ENCODE measurements at regions not wholly inside any gene's neighbourhood (a gene's known extent, or its start where the extent isn't known, plus 50 kb on each side); places are given as distances from the start of the nearest gene placed in this dataset.
"Not testable (repeated sequence)": the region's sequence is repeated elsewhere in the genome, so short reads cannot be mapped to it uniquely, and the experiment has no call there.

GRCh38 chr14:38693423-38693822 is 409.6 kb downstream of the SEC23A start:
- peaks cover 23 to 42% (median 37%) of the 10 kb centered on the region in 11 experiments for H3K9me3 ChIP-seq (replicated peaks in 1 of 11)
- no peak overlapping the region for H3K9ac ChIP-seq
- H3K27me3 ChIP-seq = no peaks in the 10 kb centered on the region
- H3K4me2 ChIP-seq = peak overlapping the region in 4 of 11 experiments; percentile 0 to 40 (median 14); a peak in 6 of 22 replicates
- TF ChIP-seq Cebpa-rat (IDR thresholded peaks at IDR 0.05) = no peak
- no peaks in the 10 kb centered on the region for H4K20me1 ChIP-seq
- H3K36me3 ChIP-seq = no peaks in the 10 kb centered on the region
- peaks cover 0 to 14% (median 0%) of the 10 kb centered on the region in 10 experiments; a peak in 4 of 20 replicates for H3K4me1 ChIP-seq
- H3K27ac ChIP-seq = no peak overlapping the region
- H3K4me3 ChIP-seq = no peak overlapping the region

DNA sequence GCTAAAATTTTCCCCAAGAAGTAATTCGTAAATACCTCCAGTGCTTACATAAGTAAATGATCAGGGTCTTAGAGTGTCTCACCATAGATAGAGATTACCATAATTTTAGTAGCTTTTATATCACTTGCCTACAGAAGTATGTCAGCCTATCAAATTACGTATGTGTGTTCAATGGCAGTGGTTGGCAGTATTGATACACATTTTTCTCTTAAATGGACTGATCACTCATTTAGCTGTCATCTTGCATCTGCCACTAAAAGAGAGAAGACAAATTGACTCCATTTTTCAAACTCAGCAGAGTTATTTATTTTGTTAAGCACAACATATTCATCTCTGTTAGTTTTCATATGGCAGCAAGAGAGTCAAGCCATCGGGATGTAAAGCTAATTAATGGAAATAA is 413.1 kb upstream of the CLEC14A start:
- H3K36me3 ChIP-seq = no peaks in the 10 kb centered on the region
- H3K4me1 ChIP-seq = no peaks in the 10 kb centered on the region
- no peaks in the 10 kb centered on the region for H4K20me1 ChIP-seq
- no peak overlapping the region for H3K9ac ChIP-seq
- H3K27me3 ChIP-seq = no peaks in the 10 kb centered on the region
- no peak for TF ChIP-seq Cebpa-rat (IDR thresholded peaks at IDR 0.05)
- no peak overlapping the region for H3K27ac ChIP-seq
- H3K9me3 ChIP-seq (replicated peaks in 1 of 11) = no peaks in the 10 kb centered on the region
- H3K4me2 ChIP-seq = no peak overlapping the region
- H3K4me3 ChIP-seq = no peak overlapping the region

- Histone ChIP-seq H3K27ac (no peak overlapping the region), H3K4me2 (no peak overlapping the region), H3K9ac (no peak overlapping the region), H4K20me1 (no peaks in the 10 kb centered on the region), H3K27me3 (no peaks in the 10 kb centered on the region), H3K36me3 (no peaks in the 10 kb centered on the region), H3K4me1 (no peaks in the 10 kb centered on the region), H3K4me3 (no peak overlapping the region), H3K9me3 (replicated peaks in 1 of 11) (no peaks in the 10 kb centered on the region)
- TF ChIP-seq Cebpa-rat (IDR thresholded peaks at IDR 0.05) = no peak
Observed at GRCh38 chr14:38663382-38663781, 407.5 kb upstream of the CLEC14A start.

- no peaks in the 10 kb centered on the region for H4K20me1 ChIP-seq
- no peaks in the 10 kb centered on the region for H3K4me1 ChIP-seq
- H3K36me3 ChIP-seq = no peaks in the 10 kb centered on the region
- no peak overlapping the region for H3K4me3 ChIP-seq
- no peak overlapping the region for H3K4me2 ChIP-seq
- H3K27ac ChIP-seq = no peak overlapping the region
- TF ChIP-seq Cebpa-rat (IDR thresholded peaks at IDR 0.05) = no peak
- H3K9ac ChIP-seq = no peak overlapping the region
- H3K9me3 ChIP-seq (replicated peaks in 1 of 11) = no peaks in the 10 kb centered on the region
- H3K27me3 ChIP-seq = no peaks in the 10 kb centered on the region
Observed at GRCh38 chr14:38662781-38663180, 406.9 kb upstream of the CLEC14A start.

DNA sequence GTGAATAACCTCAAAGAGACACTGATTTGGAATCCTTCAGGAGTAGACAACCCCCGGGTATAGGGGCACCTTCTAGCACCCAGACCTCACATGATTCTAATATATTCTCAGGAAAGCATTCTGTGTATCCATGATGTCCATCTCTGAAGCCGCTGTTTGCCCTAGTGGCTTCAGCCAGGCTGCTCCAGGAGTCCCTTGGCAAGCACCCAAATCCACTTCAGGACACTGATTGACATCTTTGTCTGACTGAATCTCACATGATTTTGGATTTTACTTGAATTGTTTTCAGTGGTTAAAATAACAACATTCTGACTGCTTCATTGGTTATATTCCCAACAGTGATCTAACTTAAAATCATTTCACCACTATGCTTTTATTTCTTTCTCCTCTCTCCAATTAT is 390.5 kb upstream of the CLEC14A start:
- no peak overlapping the region for H3K4me3 ChIP-seq
- H3K4me1 ChIP-seq = peaks cover 0 to 13% (median 2%) of the 10 kb centered on the region in 10 experiments; a peak in 7 of 20 replicates
- H3K27me3 ChIP-seq = no peaks in the 10 kb centered on the region
- no peaks in the 10 kb centered on the region for H4K20me1 ChIP-seq
- no peak overlapping the region for H3K27ac ChIP-seq
- peaks cover 5 to 18% (median 11%) of the 10 kb centered on the region in 11 experiments; a peak in 17 of 22 replicates for H3K9me3 ChIP-seq (replicated peaks in 1 of 11)
- no peak overlapping the region for H3K9ac ChIP-seq
- no peaks in the 10 kb centered on the region for H3K36me3 ChIP-seq
- TF ChIP-seq Cebpa-rat (IDR thresholded peaks at IDR 0.05) = no peak
- no peak overlapping the region for H3K4me2 ChIP-seq

DNA sequence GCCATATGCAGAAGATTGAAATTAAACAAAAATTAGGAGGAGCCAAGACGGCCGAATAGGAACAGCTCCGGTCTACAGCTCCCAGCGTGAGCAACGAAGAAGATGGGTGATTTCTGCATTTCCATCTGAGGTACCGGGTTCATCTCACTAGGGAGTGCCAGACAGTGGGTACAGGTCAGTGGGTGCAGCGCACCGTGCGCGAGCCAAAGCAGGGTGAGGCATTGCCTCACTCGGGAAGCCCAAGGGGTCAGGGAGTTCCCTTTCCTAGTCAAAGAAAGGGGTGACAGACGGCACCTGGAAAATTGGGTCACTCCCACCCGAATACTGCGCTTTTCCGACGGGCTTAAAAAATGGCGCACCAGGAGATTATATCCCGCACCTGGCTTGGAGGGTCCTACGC is 379.0 kb upstream of the CLEC14A start:
- not testable (repeated sequence) for H3K27ac ChIP-seq, H3K4me3 ChIP-seq, H3K36me3 ChIP-seq, H3K4me1 ChIP-seq, H3K9ac ChIP-seq, H3K4me2 ChIP-seq, H3K27me3 ChIP-seq, H4K20me1 ChIP-seq
- H3K9me3 ChIP-seq (replicated peaks in 1 of 11) = peaks cover under 1 to 13% (median 6%) of the 10 kb centered on the region in 11 experiments; a peak in 19 of 22 replicates

DNA sequence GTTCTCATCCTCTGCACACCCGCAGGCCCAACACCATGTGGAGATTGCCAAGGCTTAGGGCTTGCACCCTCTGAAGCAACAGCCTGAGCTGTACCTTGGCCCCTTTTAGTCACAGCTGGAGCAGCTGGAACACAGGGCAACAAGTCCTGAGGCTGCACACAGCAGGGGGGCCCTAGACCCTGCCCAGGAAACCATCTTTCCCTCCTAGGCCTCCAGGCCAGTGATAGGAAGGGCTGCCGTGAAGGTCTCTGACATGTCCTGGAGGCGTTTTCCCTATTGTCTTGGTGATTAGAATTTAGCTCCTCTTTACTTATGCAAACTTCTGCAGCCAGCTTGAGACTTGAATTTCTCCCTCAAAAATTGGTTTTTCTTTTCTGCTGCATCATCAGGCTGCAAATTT is 373.5 kb upstream of the CLEC14A start:
- Histone ChIP-seq H3K4me2 (no peak overlapping the region), H4K20me1 (no peaks in the 10 kb centered on the region), H3K4me1 (peaks cover 0 to 6% (median 0%) of the 10 kb centered on the region in 10 experiments; a peak in 4 of 20 replicates), H3K9ac (no peak overlapping the region), H3K27ac (no peak overlapping the region), H3K36me3 (no peaks in the 10 kb centered on the region), H3K9me3 (replicated peaks in 1 of 11) (peaks cover 25 to 39% (median 32%) of the 10 kb centered on the region in 11 experiments), H3K27me3 (no peaks in the 10 kb centered on the region), H3K4me3 (no peak overlapping the region; a peak in 1 of 20 replicates)
- TF ChIP-seq Cebpa-rat (IDR thresholded peaks at IDR 0.05) = no peak

DNA sequence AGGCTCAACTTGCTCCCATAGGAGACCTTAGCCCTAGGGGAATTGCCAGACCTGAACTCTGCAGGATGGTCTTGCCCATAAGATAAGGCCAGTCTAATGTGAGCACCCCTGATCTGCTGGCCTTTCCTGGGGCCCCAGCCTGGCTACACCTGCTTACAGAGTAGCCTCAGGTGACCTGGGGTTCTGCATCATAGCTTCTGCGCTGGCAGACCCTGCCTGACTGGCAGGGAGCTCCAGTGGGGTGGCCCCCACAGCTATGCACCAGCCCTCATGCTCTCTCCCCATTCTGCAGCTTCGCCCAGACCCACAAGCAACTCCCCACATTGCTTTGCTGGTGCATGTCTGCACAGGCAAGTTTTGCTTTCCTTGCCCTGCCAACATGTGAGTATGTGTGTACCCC is 371.3 kb upstream of the CLEC14A start:
- H4K20me1 ChIP-seq = no peaks in the 10 kb centered on the region
- no peak overlapping the region; a peak in 2 of 22 replicates for H3K4me2 ChIP-seq
- peaks cover 0 to 6% (median 0%) of the 10 kb centered on the region in 10 experiments; a peak in 4 of 20 replicates for H3K4me1 ChIP-seq
- H3K36me3 ChIP-seq = no peaks in the 10 kb centered on the region
- H3K27me3 ChIP-seq = no peaks in the 10 kb centered on the region
- peaks cover 29 to 47% (median 35%) of the 10 kb centered on the region in 11 experiments for H3K9me3 ChIP-seq (replicated peaks in 1 of 11)
- no peak for TF ChIP-seq Cebpa-rat (IDR thresholded peaks at IDR 0.05)
- H3K27ac ChIP-seq = no peak overlapping the region
- H3K9ac ChIP-seq = no peak overlapping the region
- no peak overlapping the region for H3K4me3 ChIP-seq

DNA sequence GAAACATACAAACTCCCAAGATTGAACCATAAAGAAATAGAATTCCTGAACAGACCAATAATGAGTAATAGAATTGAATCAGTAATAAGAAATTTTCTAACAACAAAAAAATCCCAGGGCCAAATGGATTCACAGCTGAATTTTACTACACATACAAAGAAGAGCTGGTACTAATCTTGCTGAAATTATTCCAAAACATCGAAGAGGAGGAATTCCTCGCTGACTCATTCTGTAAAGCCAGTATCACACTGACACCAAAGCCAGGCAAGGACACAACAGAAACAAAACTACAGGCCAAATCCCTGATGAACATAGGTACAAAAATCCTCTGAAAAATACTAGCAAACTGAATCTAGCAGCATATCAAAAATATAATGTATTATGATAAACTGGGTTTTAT is 367.8 kb upstream of the CLEC14A start:
- Histone ChIP-seq H3K4me2 (no peak overlapping the region), H3K4me1 (peaks cover 0 to 6% (median 0%) of the 10 kb centered on the region in 10 experiments; a peak in 4 of 20 replicates), H3K9me3 (replicated peaks in 1 of 11) (peaks cover 16 to 45% (median 28%) of the 10 kb centered on the region in 11 experiments), H3K4me3 (no peak overlapping the region), H3K27me3 (no peaks in the 10 kb centered on the region), H3K27ac (no peak overlapping the region), H4K20me1 (no peaks in the 10 kb centered on the region), H3K36me3 (no peaks in the 10 kb centered on the region), H3K9ac (no peak overlapping the region)
- TF ChIP-seq Cebpa-rat (IDR thresholded peaks at IDR 0.05) = no peak

DNA sequence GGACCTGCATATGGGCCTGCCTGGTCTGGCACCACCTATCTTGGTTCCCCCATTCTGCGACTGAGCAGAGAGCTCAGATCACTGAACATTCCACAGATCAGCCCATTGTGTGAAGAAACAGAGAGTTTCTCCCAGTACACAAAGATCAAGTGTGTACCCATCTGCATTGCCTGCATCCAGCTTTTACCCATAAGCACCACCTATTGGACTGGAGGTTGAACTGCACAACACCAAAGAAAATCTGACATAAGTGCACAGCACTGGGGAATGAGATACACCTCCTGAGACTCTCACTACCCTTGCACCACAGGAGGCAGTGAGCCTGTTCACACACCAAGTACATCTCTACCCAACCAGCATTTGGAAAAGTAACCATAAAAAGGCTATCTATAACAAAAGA is 362.6 kb upstream of the CLEC14A start:
- no peaks in the 10 kb centered on the region for H4K20me1 ChIP-seq
- H3K27ac ChIP-seq = no peak overlapping the region
- H3K4me3 ChIP-seq = no peak overlapping the region
- H3K36me3 ChIP-seq = no peaks in the 10 kb centered on the region
- no peaks in the 10 kb centered on the region for H3K27me3 ChIP-seq
- H3K4me2 ChIP-seq = no peak overlapping the region
- H3K9ac ChIP-seq = no peak overlapping the region
- no peak for TF ChIP-seq Cebpa-rat (IDR thresholded peaks at IDR 0.05)
- H3K4me1 ChIP-seq = no peaks in the 10 kb centered on the region
- H3K9me3 ChIP-seq (replicated peaks in 1 of 11) = peaks cover 7 to 32% (median 11%) of the 10 kb centered on the region in 11 experiments; a peak in 15 of 22 replicates
